Glutamatergic neuron (in vitro differentiated cells): ENCODE measurements at regions not wholly inside any gene's neighbourhood (a gene's known extent, or its start where the extent isn't known, plus 50 kb on each side); places are given as distances from the start of the nearest gene placed in this dataset.

Experiments
- DNase-seq: peaks from one replicate; pipeline ENCODE4 v3.0.0; 2022
- H3K27ac Mint-ChIP-seq: one replicate; pipeline ENCODE4 v1.8.0; 2020; ENCODE audit warnings: mild to moderate bottlenecking, mixed read lengths, inconsistent platforms; ENCODE audit not compliant: unreplicated experiment
- H3K27me3 Mint-ChIP-seq: one replicate; pipeline ENCODE4 v1.8.0; 2020; ENCODE audit warnings: mild to moderate bottlenecking, moderate library complexity, mixed read lengths, inconsistent platforms; ENCODE audit not compliant: unreplicated experiment
- H3K36me3 Mint-ChIP-seq: one replicate; pipeline ENCODE4 v1.8.0; 2020; ENCODE audit warnings: mild to moderate bottlenecking, mixed read lengths, inconsistent platforms; ENCODE audit not compliant: unreplicated experiment
- H3K4me1 Mint-ChIP-seq: one replicate; pipeline ENCODE4 v1.8.0; 2020; ENCODE audit warnings: mild to moderate bottlenecking, low read depth, mixed read lengths, inconsistent platforms; ENCODE audit not compliant: unreplicated experiment
- H3K4me3 Mint-ChIP-seq: one replicate; pipeline ENCODE4 v1.8.0; 2020; ENCODE audit warnings: mild to moderate bottlenecking, mixed read lengths, inconsistent platforms; ENCODE audit not compliant: unreplicated experiment
- H3K9me3 Mint-ChIP-seq: one replicate; pipeline ENCODE4 v1.8.0; 2020; ENCODE audit warnings: mild to moderate bottlenecking, moderate library complexity, mixed read lengths, inconsistent platforms; ENCODE audit not compliant: unreplicated experiment
- TF ChIP-seq, protein P1 (sequence below): fragments of 200-600 bp; sonication (generic); IDR thresholded peaks from one replicate; pipeline ENCODE4 v1.5.0; 2021; ENCODE audit not compliant: partially characterized antibody, unreplicated experiment

DNA sequence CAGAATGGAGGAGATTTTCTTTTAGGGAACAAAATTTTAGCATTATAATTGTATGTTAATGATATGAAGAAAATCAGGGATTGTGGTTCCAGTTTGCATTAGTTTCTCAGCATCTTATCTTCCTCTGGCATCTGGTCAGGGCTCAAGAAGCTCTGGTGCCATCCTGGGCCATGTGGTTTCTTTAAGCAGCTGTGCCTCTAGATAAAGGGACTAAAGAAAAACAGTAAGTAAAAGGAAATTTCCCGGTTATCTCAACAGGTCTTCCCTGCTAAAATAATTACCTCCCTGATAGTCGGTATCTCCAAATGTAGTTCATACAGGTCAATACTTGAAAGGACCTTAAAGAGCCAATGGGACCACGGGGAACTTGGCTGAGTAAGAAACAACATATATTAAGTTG lies 375.1 kb upstream of the RBMS3 start:
- Mint-ChIP-seq H3K4me1 (no peaks in the 10 kb centered on the region), H3K27ac (no peak overlapping the region), H3K4me3 (no peak overlapping the region), H3K9me3 (peaks cover 1% of the 10 kb centered on the region), H3K27me3 (peaks cover 2% of the 10 kb centered on the region), H3K36me3 (peaks cover 7% of the 10 kb centered on the region)
- TF ChIP-seq, protein P1, sequence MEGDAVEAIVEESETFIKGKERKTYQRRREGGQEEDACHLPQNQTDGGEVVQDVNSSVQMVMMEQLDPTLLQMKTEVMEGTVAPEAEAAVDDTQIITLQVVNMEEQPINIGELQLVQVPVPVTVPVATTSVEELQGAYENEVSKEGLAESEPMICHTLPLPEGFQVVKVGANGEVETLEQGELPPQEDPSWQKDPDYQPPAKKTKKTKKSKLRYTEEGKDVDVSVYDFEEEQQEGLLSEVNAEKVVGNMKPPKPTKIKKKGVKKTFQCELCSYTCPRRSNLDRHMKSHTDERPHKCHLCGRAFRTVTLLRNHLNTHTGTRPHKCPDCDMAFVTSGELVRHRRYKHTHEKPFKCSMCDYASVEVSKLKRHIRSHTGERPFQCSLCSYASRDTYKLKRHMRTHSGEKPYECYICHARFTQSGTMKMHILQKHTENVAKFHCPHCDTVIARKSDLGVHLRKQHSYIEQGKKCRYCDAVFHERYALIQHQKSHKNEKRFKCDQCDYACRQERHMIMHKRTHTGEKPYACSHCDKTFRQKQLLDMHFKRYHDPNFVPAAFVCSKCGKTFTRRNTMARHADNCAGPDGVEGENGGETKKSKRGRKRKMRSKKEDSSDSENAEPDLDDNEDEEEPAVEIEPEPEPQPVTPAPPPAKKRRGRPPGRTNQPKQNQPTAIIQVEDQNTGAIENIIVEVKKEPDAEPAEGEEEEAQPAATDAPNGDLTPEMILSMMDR = no peak
- DNase-seq = no peak

DNA sequence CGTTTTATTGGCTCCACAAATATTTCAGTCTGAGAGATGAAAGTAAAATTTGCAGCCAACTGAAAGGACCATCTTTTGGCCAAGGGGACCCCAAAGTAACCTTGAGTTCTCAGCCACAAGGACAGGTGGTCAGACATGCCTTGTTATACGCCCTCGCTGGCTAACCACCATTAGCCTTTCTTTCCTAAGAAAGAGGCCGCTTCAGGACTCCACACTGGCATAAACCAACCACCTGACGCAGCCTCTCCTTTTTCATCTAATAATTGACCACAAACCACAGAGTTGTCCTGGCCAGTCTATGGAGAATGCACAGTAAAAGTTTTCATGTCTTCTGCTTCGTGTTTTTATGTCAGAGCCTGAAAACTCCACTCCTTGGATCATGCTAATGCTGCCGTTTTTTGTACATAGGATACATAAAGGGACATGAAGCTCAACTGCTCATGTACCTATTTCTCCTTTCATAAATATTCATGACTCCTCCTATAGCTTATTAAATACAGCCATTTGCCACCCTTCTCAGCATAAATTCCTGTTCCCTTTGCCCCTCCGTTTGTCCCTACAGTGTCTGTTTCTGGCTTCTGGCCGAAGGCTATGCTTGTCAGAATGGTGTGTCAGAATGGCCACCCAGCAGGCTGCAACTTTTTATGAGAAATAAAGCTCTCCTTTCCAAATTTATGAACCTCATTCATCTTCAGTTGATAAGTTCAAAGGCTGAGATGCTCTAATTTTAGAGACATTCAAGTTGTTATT lies 374.1 kb upstream of the RBMS3 start:
- peaks cover 7% of the 10 kb centered on the region for H3K36me3 Mint-ChIP-seq
- H3K27ac Mint-ChIP-seq = no peak overlapping the region
- peaks cover 1% of the 10 kb centered on the region for H3K9me3 Mint-ChIP-seq
- peaks cover 2% of the 10 kb centered on the region for H3K27me3 Mint-ChIP-seq
- no peaks in the 10 kb centered on the region for H3K4me1 Mint-ChIP-seq
- H3K4me3 Mint-ChIP-seq = no peak overlapping the region
- TF ChIP-seq, protein P1 = no peak
- no peak for DNase-seq

DNA sequence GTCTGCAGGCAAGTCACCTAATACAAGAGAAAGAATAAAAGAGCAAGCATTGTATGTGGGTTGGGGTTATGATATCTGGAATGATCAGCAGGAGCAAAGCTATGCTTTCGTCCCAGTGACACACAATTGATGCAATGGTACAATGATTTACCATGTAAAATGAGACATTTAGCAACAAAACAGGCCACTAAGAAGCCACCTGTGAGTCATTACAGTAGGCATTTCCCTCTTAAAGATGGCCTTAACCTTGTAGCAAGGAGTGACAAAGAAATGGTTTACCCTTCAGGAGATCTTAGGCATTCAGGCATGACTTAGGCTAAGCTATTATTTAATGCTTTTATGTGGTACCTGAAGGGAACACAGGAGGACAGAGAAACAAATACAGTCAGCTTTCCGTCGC lies 373.3 kb upstream of the RBMS3 start:
- TF ChIP-seq, protein P1 = no peak
- H3K9me3 Mint-ChIP-seq = no peaks in the 10 kb centered on the region
- no peak for DNase-seq
- H3K27me3 Mint-ChIP-seq = peaks cover 2% of the 10 kb centered on the region
- no peak overlapping the region for H3K27ac Mint-ChIP-seq
- H3K36me3 Mint-ChIP-seq = peaks cover 7% of the 10 kb centered on the region
- H3K4me3 Mint-ChIP-seq = no peak overlapping the region
- no peaks in the 10 kb centered on the region for H3K4me1 Mint-ChIP-seq

DNA sequence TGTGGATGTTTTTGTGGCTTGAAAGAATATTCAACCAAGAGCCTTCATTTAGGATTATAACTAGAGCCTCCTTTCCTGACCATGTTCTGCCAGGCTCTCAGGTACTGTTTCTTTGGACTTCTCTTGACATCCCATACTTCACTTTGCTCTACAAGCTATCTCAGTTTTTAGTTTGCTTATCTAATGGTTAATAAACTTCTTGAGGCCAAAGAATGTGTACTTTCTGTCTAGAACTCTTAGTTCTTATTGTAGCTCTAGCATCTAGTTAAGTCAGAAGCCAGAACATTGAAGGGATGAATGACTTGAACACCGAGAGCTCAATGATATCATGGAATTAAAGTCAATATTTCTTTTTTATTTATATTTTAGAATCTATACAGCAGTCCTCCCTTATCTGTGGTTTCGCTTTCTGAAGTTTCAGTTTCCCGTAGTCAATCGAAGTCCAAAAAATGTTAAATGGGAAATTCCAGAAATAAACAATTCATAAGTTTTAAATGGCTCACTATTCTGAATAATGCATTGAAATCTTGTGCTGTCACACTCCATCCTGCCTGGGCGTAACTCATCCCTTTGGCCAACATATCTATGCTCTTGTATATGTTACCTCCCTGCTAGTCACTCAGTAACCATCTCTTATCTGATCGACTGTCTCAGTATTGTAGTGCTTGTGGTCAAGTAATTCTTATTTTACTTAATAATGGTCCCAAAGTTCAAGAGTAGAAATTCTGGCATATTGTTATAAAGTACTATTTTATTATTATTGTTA lies 368.6 kb upstream of the RBMS3 start:
- H3K27me3 Mint-ChIP-seq = peaks cover 2% of the 10 kb centered on the region
- TF ChIP-seq, protein P1 = no peak
- H3K36me3 Mint-ChIP-seq = no peaks in the 10 kb centered on the region
- no peak overlapping the region for H3K4me3 Mint-ChIP-seq
- peaks cover 4% of the 10 kb centered on the region for H3K4me1 Mint-ChIP-seq
- no peaks in the 10 kb centered on the region for H3K9me3 Mint-ChIP-seq
- H3K27ac Mint-ChIP-seq = no peak overlapping the region
- DNase-seq = no peak
